SK-N-SH treated with all-trans-retinoic acid at 6 μM for 48 hours (cell line): ENCODE measurements at regions not wholly inside any gene's neighbourhood (a gene's known extent, or its start where the extent isn't known, plus 50 kb on each side); places are given as distances from the start of the nearest gene placed in this dataset.

Experiments used
- ATAC-seq: fragments of 200-7000 bp; cut with Tn5 transposase; 3 replicates; pipeline ENCODE4 v1.9.1; 2020; ENCODE audit warnings: mild to moderate bottlenecking, moderate library complexity
- ARNTL ChIP-seq: fragments of 450-650 bp; formaldehyde crosslinking; IDR thresholded peaks from 2 replicates; pipeline ENCODE4 v1.5.0; 2020; ENCODE audit warnings: low read depth, mild to moderate bottlenecking, moderate library complexity, borderline replicate concordance
- BACH2 ChIP-seq: fragments of 250-450 bp; sonication (Bioruptor Pico); IDR thresholded peaks from 2 replicates; pipeline ENCODE4 v1.9.0; 2021; ENCODE audit warnings: mild to moderate bottlenecking, borderline replicate concordance
- CREB5 ChIP-seq: fragments of 250-450 bp; sonication (Bioruptor Pico); IDR thresholded peaks from 2 replicates; pipeline ENCODE4 v1.5.1; 2020; ENCODE audit warnings: low read depth, mild to moderate bottlenecking, moderate library complexity
- CSDC2 ChIP-seq: fragments of 250-450 bp; sonication (Bioruptor Pico); IDR thresholded peaks from 2 replicates; pipeline ENCODE4 v1.5.0; 2020; ENCODE audit warnings: mild to moderate bottlenecking, moderate library complexity
- ESRRG ChIP-seq: fragments of 250-450 bp; sonication (Bioruptor Pico); IDR thresholded peaks from 2 replicates; pipeline ENCODE4 v1.6.1; 2021; ENCODE audit warnings: mild to moderate bottlenecking
- GLIS3 ChIP-seq: fragments of 250-450 bp; sonication (Bioruptor Pico); IDR thresholded peaks from 2 replicates; pipeline ENCODE4 v1.5.0; 2020; ENCODE audit warnings: mild to moderate bottlenecking, moderate library complexity
- ISL1 ChIP-seq: fragments of 250-450 bp; sonication (Bioruptor Pico); IDR thresholded peaks from 2 replicates; pipeline ENCODE4 v2.1.2; 2022; ENCODE audit warnings: mild to moderate bottlenecking, moderate library complexity
- OSR1 ChIP-seq: fragments of 250-450 bp; sonication (Bioruptor Pico); IDR thresholded peaks from 2 replicates; pipeline ENCODE4 v1.8.0; 2022; ENCODE audit warnings: moderate library complexity, mild to moderate bottlenecking, inconsistent platforms
- PATZ1 ChIP-seq: fragments of 250-450 bp; sonication (Bioruptor Pico); IDR thresholded peaks from 2 replicates; pipeline ENCODE4 v1.8.0; 2020; ENCODE audit warnings: mild to moderate bottlenecking, moderate library complexity, borderline replicate concordance
- POU6F1 ChIP-seq: fragments of 250-450 bp; sonication (Bioruptor Pico); IDR thresholded peaks from 2 replicates; pipeline ENCODE4 v1.8.0; 2021; ENCODE audit warnings: low read depth, mild to moderate bottlenecking, moderate library complexity, borderline replicate concordance
- PPARA ChIP-seq: fragments of 250-450 bp; sonication (Bioruptor Pico); IDR thresholded peaks from 2 replicates; pipeline ENCODE4 v1.5.0; 2020; ENCODE audit warnings: mild to moderate bottlenecking, borderline replicate concordance
- RARB ChIP-seq: fragments of 250-450 bp; sonication (Bioruptor Pico); IDR thresholded peaks from 2 replicates; pipeline ENCODE4 v1.8.0; 2021; ENCODE audit warnings: mild to moderate bottlenecking, moderate library complexity
- SNAI2 ChIP-seq: fragments of 250-450 bp; sonication (Bioruptor Pico); IDR thresholded peaks from 2 replicates; pipeline ENCODE4 v1.5.0; 2020; ENCODE audit warnings: mild to moderate bottlenecking, moderate library complexity
- TCF4 ChIP-seq: fragments of 250-450 bp; sonication (Bioruptor Pico); IDR thresholded peaks from 2 replicates; pipeline ENCODE4 v1.8.0; 2021; ENCODE audit warnings: mild to moderate bottlenecking, moderate library complexity, borderline replicate concordance
- TOX ChIP-seq: fragments of 250-450 bp; sonication (Bioruptor Pico); IDR thresholded peaks from 2 replicates; pipeline ENCODE4 v1.8.0; 2021; ENCODE audit warnings: mild to moderate bottlenecking, moderate library complexity, borderline replicate concordance
- ZFP3 ChIP-seq: fragments of 250-450 bp; sonication (Bioruptor Pico); IDR thresholded peaks from 2 replicates; pipeline ENCODE4 v1.5.0; 2020; ENCODE audit warnings: mild to moderate bottlenecking, moderate library complexity
- ZFP30 ChIP-seq: fragments of 450-650 bp; formaldehyde crosslinking; IDR thresholded peaks from 2 replicates; pipeline ENCODE4 v1.5.0; 2022; ENCODE audit warnings: mild to moderate bottlenecking, moderate library complexity
- ZNF70 ChIP-seq: fragments of 450-650 bp; formaldehyde crosslinking; IDR thresholded peaks from 2 replicates; pipeline ENCODE4 v1.5.0; 2020; ENCODE audit warnings: mild to moderate bottlenecking, moderate library complexity
- ZNF8 ChIP-seq: fragments of 450-650 bp; formaldehyde crosslinking; IDR thresholded peaks from 2 replicates; pipeline ENCODE4 v1.5.0; 2020; ENCODE audit warnings: mild to moderate bottlenecking, moderate library complexity
- TF ChIP-seq, protein P1 (sequence below): fragments of 250-450 bp; sonication (Bioruptor Pico); IDR thresholded peaks from 2 replicates; pipeline ENCODE4 v1.5.0; 2020; ENCODE audit warnings: mild to moderate bottlenecking, moderate library complexity
- TF ChIP-seq, protein P2 (sequence below): fragments of 250-450 bp; sonication (Bioruptor Pico); IDR thresholded peaks from 2 replicates; pipeline ENCODE4 v1.5.1; 2021; ENCODE audit warnings: mild to moderate bottlenecking, moderate library complexity

DNA sequence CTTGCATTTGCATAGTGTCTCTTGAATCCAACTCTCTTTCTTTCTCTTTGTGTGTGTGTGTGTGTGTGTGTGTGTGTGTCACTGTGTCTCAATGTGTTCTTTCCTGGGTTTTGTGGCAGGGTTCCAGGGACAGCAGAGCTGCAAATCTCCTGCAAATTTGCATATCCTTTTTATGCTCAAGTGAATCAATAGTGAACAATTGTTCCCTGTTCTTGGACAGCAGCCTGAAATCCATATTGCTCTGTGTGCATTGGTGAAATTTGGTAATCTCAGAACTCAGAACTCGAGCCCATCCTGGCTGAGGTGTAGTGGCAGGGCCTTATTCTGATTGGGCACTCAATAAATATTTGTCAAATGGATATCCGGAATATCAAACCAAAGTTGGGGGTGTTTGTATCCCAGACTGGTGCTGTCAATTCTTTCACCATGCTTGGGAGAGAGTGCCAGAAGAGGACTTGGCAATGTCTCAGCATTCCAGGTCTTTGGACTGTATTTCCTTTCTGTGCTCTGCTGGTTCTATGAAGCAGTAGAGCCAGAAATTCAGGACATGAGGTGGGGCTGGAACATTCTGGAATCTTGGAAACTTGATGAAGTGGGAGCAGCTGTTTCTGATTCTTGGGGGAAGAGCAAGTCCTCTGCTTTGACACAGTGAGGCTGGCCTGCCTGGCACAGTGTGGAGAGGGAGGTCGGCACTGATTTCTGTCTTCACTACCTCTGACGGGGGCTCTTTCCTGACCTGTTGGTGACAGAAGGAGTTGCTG, 380.6 kb upstream of the C2CD4B start:
- TF ChIP-seq TOX (CRISPR knock-in tag) = no peak
- TF ChIP-seq, protein P1, sequence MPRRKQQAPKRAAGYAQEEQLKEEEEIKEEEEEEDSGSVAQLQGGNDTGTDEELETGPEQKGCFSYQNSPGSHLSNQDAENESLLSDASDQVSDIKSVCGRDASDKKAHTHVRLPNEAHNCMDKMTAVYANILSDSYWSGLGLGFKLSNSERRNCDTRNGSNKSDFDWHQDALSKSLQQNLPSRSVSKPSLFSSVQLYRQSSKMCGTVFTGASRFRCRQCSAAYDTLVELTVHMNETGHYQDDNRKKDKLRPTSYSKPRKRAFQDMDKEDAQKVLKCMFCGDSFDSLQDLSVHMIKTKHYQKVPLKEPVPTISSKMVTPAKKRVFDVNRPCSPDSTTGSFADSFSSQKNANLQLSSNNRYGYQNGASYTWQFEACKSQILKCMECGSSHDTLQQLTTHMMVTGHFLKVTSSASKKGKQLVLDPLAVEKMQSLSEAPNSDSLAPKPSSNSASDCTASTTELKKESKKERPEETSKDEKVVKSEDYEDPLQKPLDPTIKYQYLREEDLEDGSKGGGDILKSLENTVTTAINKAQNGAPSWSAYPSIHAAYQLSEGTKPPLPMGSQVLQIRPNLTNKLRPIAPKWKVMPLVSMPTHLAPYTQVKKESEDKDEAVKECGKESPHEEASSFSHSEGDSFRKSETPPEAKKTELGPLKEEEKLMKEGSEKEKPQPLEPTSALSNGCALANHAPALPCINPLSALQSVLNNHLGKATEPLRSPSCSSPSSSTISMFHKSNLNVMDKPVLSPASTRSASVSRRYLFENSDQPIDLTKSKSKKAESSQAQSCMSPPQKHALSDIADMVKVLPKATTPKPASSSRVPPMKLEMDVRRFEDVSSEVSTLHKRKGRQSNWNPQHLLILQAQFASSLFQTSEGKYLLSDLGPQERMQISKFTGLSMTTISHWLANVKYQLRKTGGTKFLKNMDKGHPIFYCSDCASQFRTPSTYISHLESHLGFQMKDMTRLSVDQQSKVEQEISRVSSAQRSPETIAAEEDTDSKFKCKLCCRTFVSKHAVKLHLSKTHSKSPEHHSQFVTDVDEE (CRISPR knock-in tag) = no peak
- no peak for TF ChIP-seq ZNF70 (CRISPR knock-in tag)
- no peak for TF ChIP-seq PPARA
- TF ChIP-seq SNAI2 (CRISPR knock-in tag) = no peak
- TF ChIP-seq RARB (CRISPR knock-in tag) = no peak
- peak; percentile 74 for ATAC-seq

GRCh38 chr15:62546628-62547027, 381.5 kb upstream of the C2CD4B start:
- TF ChIP-seq CSDC2 (no peak), TOX (CRISPR knock-in tag) (no peak)
- ATAC-seq = no peak

GRCh38 chr15:62547584-62547983, 382.5 kb upstream of the C2CD4B start:
- no peak for TF ChIP-seq ZNF8 (CRISPR knock-in tag)
- no peak for TF ChIP-seq ARNTL
- no peak for TF ChIP-seq CREB5 (CRISPR knock-in tag)
- no peak for ATAC-seq

- no peak for TF ChIP-seq ISL1 (CRISPR knock-in tag)
- TF ChIP-seq ZNF70 (CRISPR knock-in tag) = no peak
- no peak for TF ChIP-seq PPARA
- TF ChIP-seq, protein P1 (CRISPR knock-in tag) = no peak
- TF ChIP-seq ESRRG (CRISPR knock-in tag) = no peak
- TF ChIP-seq PATZ1 = no peak
- TF ChIP-seq, protein P2, sequence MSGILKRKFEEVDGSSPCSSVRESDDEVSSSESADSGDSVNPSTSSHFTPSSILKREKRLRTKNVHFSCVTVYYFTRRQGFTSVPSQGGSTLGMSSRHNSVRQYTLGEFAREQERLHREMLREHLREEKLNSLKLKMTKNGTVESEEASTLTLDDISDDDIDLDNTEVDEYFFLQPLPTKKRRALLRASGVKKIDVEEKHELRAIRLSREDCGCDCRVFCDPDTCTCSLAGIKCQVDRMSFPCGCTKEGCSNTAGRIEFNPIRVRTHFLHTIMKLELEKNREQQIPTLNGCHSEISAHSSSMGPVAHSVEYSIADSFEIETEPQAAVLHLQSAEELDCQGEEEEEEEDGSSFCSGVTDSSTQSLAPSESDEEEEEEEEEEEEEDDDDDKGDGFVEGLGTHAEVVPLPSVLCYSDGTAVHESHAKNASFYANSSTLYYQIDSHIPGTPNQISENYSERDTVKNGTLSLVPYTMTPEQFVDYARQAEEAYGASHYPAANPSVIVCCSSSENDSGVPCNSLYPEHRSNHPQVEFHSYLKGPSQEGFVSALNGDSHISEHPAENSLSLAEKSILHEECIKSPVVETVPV (CRISPR knock-in tag) = no peak
- TF ChIP-seq TCF4 (CRISPR knock-in tag) = no peak
- no peak for TF ChIP-seq SNAI2 (CRISPR knock-in tag)
- no peak for TF ChIP-seq ZFP3 (CRISPR knock-in tag)
- TF ChIP-seq ARNTL = no peak
- TF ChIP-seq CSDC2 = no peak
- TF ChIP-seq TOX (CRISPR knock-in tag) = no peak
- no peak for TF ChIP-seq RARB (CRISPR knock-in tag)
- TF ChIP-seq BACH2 (CRISPR knock-in tag) = no peak
- no peak for TF ChIP-seq ZFP30
- TF ChIP-seq GLIS3 (CRISPR knock-in tag) = no peak
- no peak for TF ChIP-seq CREB5 (CRISPR knock-in tag)
- TF ChIP-seq POU6F1 (CRISPR knock-in tag) = no peak
- no peak for TF ChIP-seq OSR1 (CRISPR knock-in tag)
- TF ChIP-seq, all 23 proteins: peak for 0
- peak; percentile 72 for ATAC-seq
Observed at GRCh38 chr15:62549345-62549970, 384.4 kb upstream of the C2CD4B start.
